ENCODE measurements at regions not wholly inside any gene's neighbourhood (a gene's known extent, or its start where the extent isn't known, plus 50 kb on each side); places are given as distances from the start of the nearest gene placed in this dataset.

DNA sequence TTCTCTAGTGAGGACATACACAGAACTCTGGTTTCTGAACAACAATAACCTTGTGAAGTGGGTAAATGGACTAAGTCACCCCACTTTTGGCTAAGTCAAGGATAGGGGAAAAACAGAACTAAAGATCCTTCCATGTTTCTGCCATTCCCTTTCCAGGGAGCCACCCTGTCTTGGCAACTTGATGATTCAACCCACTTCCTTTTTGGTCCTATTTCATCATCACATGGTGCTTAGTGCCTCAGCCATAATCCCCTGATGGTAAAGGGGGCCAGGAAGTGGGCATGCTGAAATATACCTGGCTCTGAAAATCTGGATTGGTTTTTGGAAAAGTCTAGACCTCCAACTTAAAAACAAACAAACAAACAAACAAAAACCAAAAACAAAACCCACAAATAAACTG is 206.4 kb upstream of the FOXD3 start:
- TF ChIP-seq, protein P1, sequence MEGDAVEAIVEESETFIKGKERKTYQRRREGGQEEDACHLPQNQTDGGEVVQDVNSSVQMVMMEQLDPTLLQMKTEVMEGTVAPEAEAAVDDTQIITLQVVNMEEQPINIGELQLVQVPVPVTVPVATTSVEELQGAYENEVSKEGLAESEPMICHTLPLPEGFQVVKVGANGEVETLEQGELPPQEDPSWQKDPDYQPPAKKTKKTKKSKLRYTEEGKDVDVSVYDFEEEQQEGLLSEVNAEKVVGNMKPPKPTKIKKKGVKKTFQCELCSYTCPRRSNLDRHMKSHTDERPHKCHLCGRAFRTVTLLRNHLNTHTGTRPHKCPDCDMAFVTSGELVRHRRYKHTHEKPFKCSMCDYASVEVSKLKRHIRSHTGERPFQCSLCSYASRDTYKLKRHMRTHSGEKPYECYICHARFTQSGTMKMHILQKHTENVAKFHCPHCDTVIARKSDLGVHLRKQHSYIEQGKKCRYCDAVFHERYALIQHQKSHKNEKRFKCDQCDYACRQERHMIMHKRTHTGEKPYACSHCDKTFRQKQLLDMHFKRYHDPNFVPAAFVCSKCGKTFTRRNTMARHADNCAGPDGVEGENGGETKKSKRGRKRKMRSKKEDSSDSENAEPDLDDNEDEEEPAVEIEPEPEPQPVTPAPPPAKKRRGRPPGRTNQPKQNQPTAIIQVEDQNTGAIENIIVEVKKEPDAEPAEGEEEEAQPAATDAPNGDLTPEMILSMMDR (IDR thresholded peaks at IDR 0.05), result no peak
- TF ChIP-seq POLR2AphosphoS5 (IDR thresholded peaks at IDR 0.05), result no peak

All from prostate gland (tissue), 2 donors.